MM.1S (cell line): ENCODE measurements at regions not wholly inside any gene's neighbourhood (a gene's known extent, or its start where the extent isn't known, plus 50 kb on each side); places are given as distances from the start of the nearest gene placed in this dataset.

Experiments used
- DNase-seq: peaks from one replicate; pipeline ENCODE4 v3.0.0-alpha.2; 2015
- H2AFZ ChIP-seq: fragments of 300-600 bp; sonication (generic); 2 replicates; pipeline ENCODE4 v1.6.0; 2016; ENCODE audit warnings: antibody characterized with exemption, low read length
- H3F3A ChIP-seq: fragments of 300-600 bp; sonication (generic); 2 replicates; pipeline ENCODE4 v1.6.1; 2016; ENCODE audit warnings: mild to moderate bottlenecking, antibody characterized with exemption, low read length, moderate library complexity, mixed read lengths; ENCODE audit not compliant: insufficient read depth
- H3K27ac ChIP-seq: fragments of 300-600 bp; sonication (generic); 2 replicates; pipeline ENCODE4 v1.5.1; 2016; ENCODE audit warnings: mild to moderate bottlenecking, low read length
- H3K27me3 ChIP-seq: fragments of 300-600 bp; sonication (generic); replicated peaks from 2 replicates; pipeline ENCODE4 v1.6.0; 2016; ENCODE audit warnings: low read length; ENCODE audit not compliant: insufficient read depth
- H3K36me3 ChIP-seq: fragments of 300-600 bp; sonication (generic); replicated peaks from 2 replicates; pipeline ENCODE4 v1.6.1; 2016; ENCODE audit warnings: mild to moderate bottlenecking, low read length, mixed read lengths; ENCODE audit not compliant: insufficient read depth
- H3K4me1 ChIP-seq: fragments of 300-600 bp; sonication (generic); 2 replicates; pipeline ENCODE4 v1.6.1; 2016; ENCODE audit warnings: low read length, mixed read lengths
- H3K4me2 ChIP-seq: fragments of 300-600 bp; sonication (generic); 2 replicates; pipeline ENCODE4 v1.6.0; 2016; ENCODE audit warnings: low read depth, low read length
- H3K4me3 ChIP-seq: fragments of 300-600 bp; sonication (generic); 2 replicates; pipeline ENCODE4 v1.5.1; 2016; ENCODE audit warnings: low read length, mixed read lengths
- H3K79me2 ChIP-seq: fragments of 300-600 bp; sonication (generic); 2 replicates; pipeline ENCODE4 v1.6.1; 2016; ENCODE audit warnings: mixed run types, low read length, mixed read lengths
- H3K9ac ChIP-seq: fragments of 300-600 bp; sonication (generic); 2 replicates; pipeline ENCODE4 v1.6.1; 2016; ENCODE audit warnings: low read length, mixed read lengths
- H3K9me2 ChIP-seq: fragments of 300-600 bp; sonication (generic); replicated peaks from 2 replicates; pipeline ENCODE4 v1.6.1; 2016; ENCODE audit warnings: mild to moderate bottlenecking, low read length, mixed read lengths; ENCODE audit not compliant: insufficient read depth
- H3K9me3 ChIP-seq: fragments of 300-600 bp; sonication (generic); replicated peaks from 2 replicates; pipeline ENCODE4 v1.6.1; 2016; ENCODE audit warnings: mild to moderate bottlenecking, low read length, mixed read lengths; ENCODE audit not compliant: insufficient read depth
- H4K20me1 ChIP-seq: fragments of 300-600 bp; sonication (generic); 2 replicates; pipeline ENCODE4 v1.6.1; 2016; ENCODE audit warnings: mild to moderate bottlenecking, low read length, moderate library complexity, mixed read lengths; ENCODE audit not compliant: insufficient read depth
- CTCF ChIP-seq: fragments of 300-600 bp; sonication (generic); IDR thresholded peaks from 2 replicates; pipeline ENCODE4 v1.5.1; 2016; ENCODE audit warnings: antibody characterized with exemption, low read length, mixed read lengths
- EZH2 ChIP-seq: fragments of 300-600 bp; sonication (generic); optimal IDR thresholded peaks from 2 replicates; pipeline ENCODE3; 2017; ENCODE audit warnings: low read depth, mild to moderate bottlenecking, antibody characterized with exemption, low read length, mixed read lengths
- EZH2phosphoT487 ChIP-seq: fragments of 300-600 bp; sonication (generic); IDR thresholded peaks from 2 replicates; pipeline ENCODE4 v1.6.1; 2018; ENCODE audit warnings: antibody characterized with exemption, low read length

- Histone ChIP-seq H2AFZ (no peak overlapping the region), H3F3A (no peaks in the 10 kb centered on the region), H3K9ac (no peak overlapping the region), H3K4me1 (no peaks in the 10 kb centered on the region), H3K4me2 (no peak overlapping the region), H4K20me1 (no peaks in the 10 kb centered on the region), H3K27me3 (no peaks in the 10 kb centered on the region), H3K79me2 (no peaks in the 10 kb centered on the region), H3K4me3 (no peak overlapping the region), H3K36me3 (no peaks in the 10 kb centered on the region), H3K27ac (no peak overlapping the region), H3K9me3 (no peaks in the 10 kb centered on the region), H3K9me2 (no peaks in the 10 kb centered on the region)
- no peak for TF ChIP-seq CTCF
- no peak for TF ChIP-seq EZH2phosphoT487
- no peak for TF ChIP-seq EZH2
- no peak for DNase-seq
Observed at GRCh38 chr2:5897249-5897648, 205.1 kb downstream of the SOX11 start.

GRCh38 chr2:5898667-5899066 lies 206.5 kb downstream of the SOX11 start:
- Histone ChIP-seq H3K9ac (no peak overlapping the region), H3K9me2 (no peaks in the 10 kb centered on the region), H3K9me3 (no peaks in the 10 kb centered on the region), H4K20me1 (no peaks in the 10 kb centered on the region), H2AFZ (no peak overlapping the region), H3K4me1 (no peaks in the 10 kb centered on the region), H3K79me2 (no peaks in the 10 kb centered on the region), H3K27ac (no peak overlapping the region), H3K27me3 (no peaks in the 10 kb centered on the region), H3K36me3 (no peaks in the 10 kb centered on the region), H3K4me2 (no peak overlapping the region), H3K4me3 (no peak overlapping the region), H3F3A (no peaks in the 10 kb centered on the region)
- no peak for DNase-seq
- TF ChIP-seq CTCF (no peak), EZH2phosphoT487 (no peak), EZH2 (no peak)

- no peak for DNase-seq
- no peaks in the 10 kb centered on the region for H3K36me3 ChIP-seq
- no peaks in the 10 kb centered on the region for H3K9me3 ChIP-seq
Observed at GRCh38 chr2:5905661-5906060, 213.5 kb downstream of the SOX11 start.

More at GRCh38 chr2:5905661-5906060, 213.5 kb downstream of the SOX11 start:
- Histone ChIP-seq H3K9me2 (no peaks in the 10 kb centered on the region), H3K79me2 (no peaks in the 10 kb centered on the region), H3K4me1 (peaks cover 11% of the 10 kb centered on the region), H3K27me3 (no peaks in the 10 kb centered on the region), H2AFZ (no peak overlapping the region), H3K27ac (no peak overlapping the region), H3K9ac (no peak overlapping the region), H3F3A (no peaks in the 10 kb centered on the region), H3K4me3 (no peak overlapping the region), H4K20me1 (no peaks in the 10 kb centered on the region), H3K4me2 (no peak overlapping the region)
- TF ChIP-seq EZH2phosphoT487 (no peak), CTCF (no peak), EZH2 (no peak)
